Left lung (tissue), 4 donors: ENCODE measurements at regions not wholly inside any gene's neighbourhood (a gene's known extent, or its start where the extent isn't known, plus 50 kb on each side); places are given as distances from the start of the nearest gene placed in this dataset.

Source experiments
- ATAC-seq: fragments of 200-7000 bp; cut with Tn5 transposase; one replicate; pipeline ENCODE4 v1.9.1; 2020; ENCODE audit warnings: moderate library complexity
- DNase-seq, 4 donors: peaks; one replicate each; pipeline ENCODE4 v3.0.0-alpha.2; 2013 to 2020
- H3K27ac ChIP-seq, 2 donors: fragments of 200-600 bp; sonication (generic) in 1 of 2; one replicate each; pipeline versions ENCODE4 v1.5.0 to v1.8.0; 2020 to 2021
- H3K27me3 ChIP-seq, 2 donors: fragments of 200-600 bp; sonication (generic) in 1 of 2; one replicate each; pipeline versions ENCODE4 v1.5.0 to v1.8.0; 2020 to 2021
- H3K36me3 ChIP-seq, 2 donors: fragments of 200-600 bp; sonication (generic) in 1 of 2; one replicate each; pipeline versions ENCODE4 v1.5.0 to v1.8.0; 2020 to 2021
- H3K4me1 ChIP-seq, 2 donors: fragments of 200-600 bp; one replicate each; pipeline ENCODE4 v1.8.0; 2021
- H3K4me3 ChIP-seq, 2 donors: fragments of 200-600 bp; sonication (generic) in 1 of 2; one replicate each; pipeline versions ENCODE4 v1.5.0 to v1.8.0; 2020 to 2021; ENCODE audit warnings: mild to moderate bottlenecking in 1 of 2
- H3K9me3 ChIP-seq, 2 donors: fragments of 200-600 bp; sonication (generic) in 1 of 2; one replicate each; pipeline versions ENCODE4 v1.5.0 to v1.8.0; 2020 to 2021
- intact Hi-C, 2 donors: fragments of 100-400 bp; cut with DNase I; formaldehyde crosslinking; loops; one replicate each; pipeline versions ENCODE4 v1.11.2 to v1.14.2; 2022
- TF ChIP-seq, protein P1 (sequence below), 2 donors: fragments of 200-600 bp; sonication (generic) in 1 of 2; IDR thresholded peaks; one replicate each; pipeline versions ENCODE4 v1.5.0 to v1.8.0; 2021; ENCODE audit warnings: antibody characterized with exemption in 2 of 2
- donor health status: DM: no; HTN: yes; CAD: no.
- donor health status: DM: no; HTN: no; CAD: no.

DNA sequence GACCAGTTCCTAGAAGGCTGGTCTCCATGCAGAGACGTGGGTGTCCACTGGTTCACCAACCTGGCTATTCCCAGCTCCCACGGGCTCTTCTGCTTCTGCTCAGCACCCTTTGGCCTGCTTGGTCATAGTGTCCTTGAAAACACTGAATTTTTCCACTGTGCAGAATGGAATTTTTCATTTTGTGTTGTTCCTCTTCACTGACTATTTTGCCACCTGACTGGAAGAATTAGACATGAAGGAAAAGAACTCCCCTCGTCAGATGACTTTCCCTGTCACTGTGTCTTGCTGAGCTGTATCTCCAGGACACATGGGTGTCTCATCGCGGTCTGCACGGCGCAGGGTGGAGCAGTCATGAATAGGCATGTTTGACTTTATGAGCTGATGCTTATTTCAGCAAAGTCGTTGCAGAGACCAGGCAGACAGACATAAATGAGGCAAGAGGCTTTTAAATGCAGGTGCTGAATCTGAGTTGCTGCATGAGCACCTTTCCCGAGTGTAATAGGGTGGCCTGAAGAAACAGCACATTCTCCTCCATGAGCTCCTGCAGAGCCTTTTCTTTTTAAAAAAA is 50.2 kb upstream of the SEMA4D start:
- no peaks in the 10 kb centered on the region for H3K36me3 ChIP-seq
- H3K27ac ChIP-seq, result no peak overlapping the region
- intact Hi-C loops, result loop anchor here in 1 of 2 donors (5.0 kb wide), 1 partner anchor 231 kb away; the partner anchor contains the start of gene SECISBP2
- DNase-seq, result no peak
- TF ChIP-seq, protein P1, sequence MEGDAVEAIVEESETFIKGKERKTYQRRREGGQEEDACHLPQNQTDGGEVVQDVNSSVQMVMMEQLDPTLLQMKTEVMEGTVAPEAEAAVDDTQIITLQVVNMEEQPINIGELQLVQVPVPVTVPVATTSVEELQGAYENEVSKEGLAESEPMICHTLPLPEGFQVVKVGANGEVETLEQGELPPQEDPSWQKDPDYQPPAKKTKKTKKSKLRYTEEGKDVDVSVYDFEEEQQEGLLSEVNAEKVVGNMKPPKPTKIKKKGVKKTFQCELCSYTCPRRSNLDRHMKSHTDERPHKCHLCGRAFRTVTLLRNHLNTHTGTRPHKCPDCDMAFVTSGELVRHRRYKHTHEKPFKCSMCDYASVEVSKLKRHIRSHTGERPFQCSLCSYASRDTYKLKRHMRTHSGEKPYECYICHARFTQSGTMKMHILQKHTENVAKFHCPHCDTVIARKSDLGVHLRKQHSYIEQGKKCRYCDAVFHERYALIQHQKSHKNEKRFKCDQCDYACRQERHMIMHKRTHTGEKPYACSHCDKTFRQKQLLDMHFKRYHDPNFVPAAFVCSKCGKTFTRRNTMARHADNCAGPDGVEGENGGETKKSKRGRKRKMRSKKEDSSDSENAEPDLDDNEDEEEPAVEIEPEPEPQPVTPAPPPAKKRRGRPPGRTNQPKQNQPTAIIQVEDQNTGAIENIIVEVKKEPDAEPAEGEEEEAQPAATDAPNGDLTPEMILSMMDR (IDR thresholded peaks at IDR 0.05), result no peak
- H3K27me3 ChIP-seq, result no peaks in the 10 kb centered on the region
- ATAC-seq, result no peak
- no peak overlapping the region for H3K4me3 ChIP-seq
- peaks cover 0 to 19% of the 10 kb centered on the region in 2 donors for H3K4me1 ChIP-seq
- peaks cover 0 to 12% of the 10 kb centered on the region in 2 donors for H3K9me3 ChIP-seq
